C1 segment of cervical spinal cord (tissue), 14 donors: ENCODE measurements at regions not wholly inside any gene's neighbourhood (a gene's known extent, or its start where the extent isn't known, plus 50 kb on each side); places are given as distances from the start of the nearest gene placed in this dataset.
A peak's percentile ranks its signal among the peaks of the same experiment; 100 is the strongest.
"Not testable (repeated sequence)": the region's sequence is repeated elsewhere in the genome, so short reads cannot be mapped to it uniquely, and the experiment has no call there.

Experiments
- DNase-seq, 14 donors: peaks; one replicate each; lab custom pipeline; 2025; lab: John Stamatoyannopoulos, UW

- no peak for DNase-seq
These were observed 179.9 kb upstream of the DTNBP1 start for GRCh38 chr6:15842727-15843117.

GRCh38 chr6:15841937-15842726 is 179.3 kb upstream of the DTNBP1 start:
- peak in 1 of 14 donors; percentile 11 for DNase-seq

GRCh38 chr6:15839969-15840541 is 177.2 kb upstream of the DTNBP1 start:
- no peak for DNase-seq

- no peak for DNase-seq
These were observed 174.4 kb upstream of the DTNBP1 start for GRCh38 chr6:15837205-15837604.

GRCh38 chr6:15832841-15833240 is 170.0 kb upstream of the DTNBP1 start:
- no peak for DNase-seq

- DNase-seq, result no peak
These were observed 166.3 kb upstream of the DTNBP1 start for GRCh38 chr6:15829156-15829555.

GRCh38 chr6:15827496-15828255 is 164.8 kb upstream of the DTNBP1 start:
- DNase-seq, result no peak

GRCh38 chr6:15826814-15827318 is 164.0 kb upstream of the DTNBP1 start:
- DNase-seq, result no peak

- DNase-seq, result no peak
These were observed 162.6 kb upstream of the DTNBP1 start for GRCh38 chr6:15825332-15825930.

- DNase-seq, result no peak
These were observed 162.0 kb upstream of the DTNBP1 start for GRCh38 chr6:15824811-15825210.

GRCh38 chr6:15823838-15824414 is 161.1 kb upstream of the DTNBP1 start:
- DNase-seq, result no peak

GRCh38 chr6:15822835-15823234 is 160.0 kb upstream of the DTNBP1 start:
- no peak for DNase-seq

- DNase-seq, result no peak
These were observed 157.0 kb upstream of the DTNBP1 start for GRCh38 chr6:15819841-15820240.

GRCh38 chr6:15819226-15819625 is 156.4 kb upstream of the DTNBP1 start:
- DNase-seq, result no peak

- no peak for DNase-seq
These were observed 155.7 kb upstream of the DTNBP1 start for GRCh38 chr6:15818491-15818890.

- DNase-seq, result no peak
These were observed 155.2 kb upstream of the DTNBP1 start for GRCh38 chr6:15818044-15818443.

GRCh38 chr6:15817100-15817499 is 154.3 kb upstream of the DTNBP1 start:
- DNase-seq, result no peak

- no peak for DNase-seq
These were observed 153.8 kb upstream of the DTNBP1 start for GRCh38 chr6:15816661-15817060.

GRCh38 chr6:15813698-15814097 is 150.9 kb upstream of the DTNBP1 start:
- not testable (repeated sequence) for DNase-seq

- DNase-seq, result no peak
These were observed 148.3 kb upstream of the DTNBP1 start for GRCh38 chr6:15811107-15811506.

- DNase-seq, result no peak
These were observed 147.8 kb upstream of the DTNBP1 start for GRCh38 chr6:15810618-15811017.

GRCh38 chr6:15809367-15809766 is 146.5 kb upstream of the DTNBP1 start:
- DNase-seq, result no peak
